Fibroblast of mammary gland (primary cell): ENCODE measurements at regions not wholly inside any gene's neighbourhood (a gene's known extent, or its start where the extent isn't known, plus 50 kb on each side); places are given as distances from the start of the nearest gene placed in this dataset.
"Not testable (repeated sequence)": the region's sequence is repeated elsewhere in the genome, so short reads cannot be mapped to it uniquely, and the experiment has no call there.

Experiments
- DNase-seq: peaks from one replicate; pipeline ENCODE4 v3.0.0-alpha.2; 2010; ENCODE audit warnings: low read depth
- H3K4me3 ChIP-seq: 2 replicates; pipeline ENCODE4 v1.5.1; 2011; ENCODE audit warnings: low read depth, mild to moderate bottlenecking, low read length, moderate library complexity; ENCODE audit not compliant: control insufficient read depth
- CTCF ChIP-seq: conservative IDR thresholded peaks from 2 replicates; pipeline ENCODE4 v1.5.1; 2011; ENCODE audit warnings: low read depth, low read length, inconsistent platforms; ENCODE audit not compliant: control insufficient read depth, insufficient read depth

DNA sequence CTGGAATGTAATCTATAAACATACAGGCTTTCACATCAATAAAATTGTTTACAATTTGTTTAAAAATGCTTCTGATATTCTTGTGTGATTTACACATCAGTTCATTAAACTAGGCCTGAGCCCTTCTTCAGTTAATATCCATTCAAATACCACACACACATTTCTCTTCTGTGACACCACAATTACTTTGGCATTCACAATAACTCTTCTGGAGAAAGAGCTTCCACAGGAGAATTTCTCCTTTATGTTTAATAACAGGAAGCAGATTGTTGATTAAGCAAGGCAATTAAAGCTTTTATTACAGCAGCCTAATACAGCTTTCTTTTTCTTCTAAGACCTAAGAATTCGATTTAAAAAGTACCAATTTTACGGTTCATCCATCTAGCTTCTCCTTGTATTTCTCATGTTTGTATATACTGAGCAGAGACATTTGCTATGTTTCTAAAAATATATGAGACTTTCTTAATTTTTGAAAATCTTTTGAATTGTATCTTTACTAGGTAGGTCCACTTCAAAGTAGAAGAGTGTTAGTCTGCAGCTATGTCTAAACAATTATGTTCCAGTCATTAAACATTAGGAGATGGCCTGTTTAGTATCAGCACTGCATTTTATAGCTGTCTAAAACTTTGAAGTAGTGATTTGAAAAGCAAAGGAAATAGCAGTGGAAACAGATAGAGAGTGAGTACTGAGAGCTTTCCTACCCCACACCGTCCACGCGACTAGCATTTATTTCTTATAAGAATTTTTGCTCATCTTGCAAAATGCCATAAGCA lies 511.1 kb upstream of the UBE2E2 start:
- no peak overlapping the region for H3K4me3 ChIP-seq
- no peak for DNase-seq
- TF ChIP-seq CTCF = no peak

GRCh38 chr3:22700876-22701275 lies 502.3 kb upstream of the UBE2E2 start:
- no peak for DNase-seq
- TF ChIP-seq CTCF = no peak
- no peak overlapping the region for H3K4me3 ChIP-seq

- no peak overlapping the region for H3K4me3 ChIP-seq
- TF ChIP-seq CTCF = no peak
- DNase-seq = no peak
Measured at GRCh38 chr3:22704166-22704565, 499.0 kb upstream of the UBE2E2 start.

DNA sequence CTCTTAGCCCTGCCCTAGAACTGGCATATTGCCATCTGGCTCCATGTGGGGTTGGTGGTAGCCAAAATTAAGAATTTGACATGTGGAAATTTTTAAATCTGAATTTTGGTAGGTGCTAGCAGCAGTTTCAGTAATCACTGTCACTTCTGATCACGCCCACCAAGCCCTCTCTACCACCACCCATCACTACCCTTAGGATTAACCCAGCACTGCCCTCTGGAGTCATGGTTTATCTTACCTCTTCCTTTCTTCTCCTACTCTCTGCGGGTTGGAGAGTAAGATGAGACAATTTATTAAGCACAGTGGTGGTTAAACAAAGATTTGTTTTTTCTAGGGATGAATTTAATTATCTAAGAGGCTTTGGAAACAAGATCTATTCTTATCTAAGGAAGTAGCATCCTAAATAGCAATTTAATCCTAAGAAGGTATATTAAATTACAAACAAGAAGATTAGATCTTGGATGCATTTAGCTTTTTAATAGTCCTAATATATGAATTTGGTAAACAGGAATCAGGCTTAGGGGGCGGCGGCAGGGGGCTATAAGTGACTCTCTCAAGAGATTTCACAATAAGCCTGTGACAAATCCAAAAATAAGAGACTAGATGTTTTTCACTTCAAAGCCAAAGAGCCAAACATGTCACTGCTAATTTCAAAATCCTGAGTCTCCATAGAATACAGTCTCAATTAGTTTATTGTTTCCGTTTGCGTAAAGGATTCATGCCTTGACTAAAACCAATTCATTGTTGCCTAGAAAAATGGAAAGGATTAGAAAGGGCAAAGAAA lies 498.4 kb upstream of the UBE2E2 start:
- no peak for TF ChIP-seq CTCF
- DNase-seq = no peak
- H3K4me3 ChIP-seq = no peak overlapping the region

- H3K4me3 ChIP-seq = not testable (repeated sequence)
Measured at GRCh38 chr3:22706922-22707321, 496.2 kb upstream of the UBE2E2 start.

GRCh38 chr3:22713936-22714335 lies 489.2 kb upstream of the UBE2E2 start:
- TF ChIP-seq CTCF = no peak
- peak; percentile 90 for DNase-seq
- no peak overlapping the region for H3K4me3 ChIP-seq

More at GRCh38 chr3:22706922-22707321, 496.2 kb upstream of the UBE2E2 start:
- DNase-seq = not testable (repeated sequence)

GRCh38 chr3:22714749-22715148 lies 488.4 kb upstream of the UBE2E2 start:
- no peak for TF ChIP-seq CTCF
- no peak for DNase-seq
- no peak overlapping the region for H3K4me3 ChIP-seq
